Glomerular endothelial cell (primary cell): ENCODE measurements at regions not wholly inside any gene's neighbourhood (a gene's known extent, or its start where the extent isn't known, plus 50 kb on each side); places are given as distances from the start of the nearest gene placed in this dataset.

Experiments used
- DNase-seq: peaks from one replicate; pipeline ENCODE4 v3.0.0-alpha.2; 2011; ENCODE audit warnings: low read depth, low spot score; ENCODE audit errors: extremely low read depth

- no peak for DNase-seq
Measured at GRCh38 chr7:110326966-110327365, 764.0 kb upstream of the LRRN3 start.

DNA sequence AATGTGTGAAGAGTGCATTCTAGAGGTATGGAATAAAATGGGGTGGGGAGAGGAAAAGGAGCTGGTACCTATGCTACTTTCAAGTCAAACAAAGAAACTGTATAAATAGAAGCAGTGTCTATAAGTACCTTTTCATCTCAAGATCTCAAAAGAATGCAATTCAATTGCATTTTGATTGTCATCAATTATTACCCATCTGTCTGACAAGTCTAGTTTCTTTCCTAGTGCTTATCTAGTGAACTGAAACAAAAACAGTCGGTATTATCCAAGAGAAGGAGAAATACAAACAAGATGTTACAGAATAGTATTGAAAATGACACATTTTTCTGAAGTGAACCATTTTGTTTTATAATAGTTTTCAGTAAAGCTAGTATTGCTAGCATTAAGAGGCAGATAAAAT lies 754.5 kb upstream of the LRRN3 start:
- DNase-seq, result no peak

GRCh38 chr7:110337646-110338045 lies 753.3 kb upstream of the LRRN3 start:
- DNase-seq, result no peak

GRCh38 chr7:110347081-110347480 lies 743.8 kb upstream of the LRRN3 start:
- DNase-seq, result no peak

DNA sequence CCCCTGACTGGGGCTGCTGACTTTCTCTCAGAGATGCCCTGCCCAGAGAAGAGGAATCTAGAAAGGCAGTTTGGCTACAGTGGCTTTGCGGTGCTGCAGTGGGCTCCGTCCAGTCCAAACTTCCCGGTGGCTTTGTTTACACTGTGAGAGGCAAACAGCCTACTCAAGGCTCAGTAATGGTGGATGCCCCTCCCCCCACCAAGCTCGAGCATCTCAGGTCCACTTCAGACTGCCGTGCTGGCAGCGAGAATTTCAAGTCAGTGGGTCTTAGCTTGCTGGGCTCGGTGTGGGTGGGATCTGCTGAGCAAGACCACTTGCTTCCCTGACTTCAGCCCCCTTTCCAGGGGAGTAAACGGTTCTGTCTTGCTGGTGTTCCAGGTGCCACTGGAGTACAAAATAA lies 734.5 kb upstream of the LRRN3 start:
- DNase-seq, result no peak

DNA sequence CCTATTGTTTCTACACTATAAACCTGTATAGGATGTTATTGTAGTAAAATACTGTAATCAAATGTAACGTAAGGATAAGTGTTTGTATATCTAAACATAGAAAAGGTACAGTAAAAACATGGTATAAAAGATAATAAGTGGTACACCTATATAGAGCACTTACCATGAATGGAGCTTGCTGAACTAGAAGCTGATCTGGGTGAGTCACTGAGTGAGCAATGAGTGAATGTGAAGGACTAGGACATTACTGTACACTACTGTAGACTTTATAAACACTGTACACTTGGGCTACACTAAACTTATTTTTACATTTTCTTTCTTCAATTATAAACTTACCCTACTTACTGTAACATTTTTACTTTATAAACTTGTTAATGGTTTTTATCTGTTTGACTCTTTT lies 732.9 kb upstream of the LRRN3 start:
- DNase-seq, result no peak

GRCh38 chr7:110371709-110372108 lies 719.2 kb upstream of the LRRN3 start:
- no peak for DNase-seq

DNA sequence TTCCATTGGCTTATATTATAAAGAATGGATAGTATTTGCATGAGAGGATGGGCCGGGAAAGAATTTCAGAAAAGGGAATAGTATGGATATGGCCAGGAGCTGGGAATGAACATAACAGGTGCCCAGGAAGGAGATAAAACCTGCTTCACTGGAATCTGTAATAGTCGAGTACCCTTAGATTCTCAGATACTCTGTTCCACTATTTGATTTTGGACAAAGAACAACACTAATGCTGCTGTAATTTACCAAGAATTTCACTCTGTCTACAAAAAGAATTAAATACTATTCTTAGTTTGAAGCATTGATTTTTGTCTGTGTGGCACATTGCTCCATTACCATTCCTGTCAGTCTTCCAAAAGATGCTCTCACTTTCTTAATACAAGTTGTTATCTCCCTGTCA lies 718.2 kb upstream of the LRRN3 start:
- DNase-seq, result no peak

GRCh38 chr7:110373416-110373815 lies 717.5 kb upstream of the LRRN3 start:
- DNase-seq, result no peak

DNA sequence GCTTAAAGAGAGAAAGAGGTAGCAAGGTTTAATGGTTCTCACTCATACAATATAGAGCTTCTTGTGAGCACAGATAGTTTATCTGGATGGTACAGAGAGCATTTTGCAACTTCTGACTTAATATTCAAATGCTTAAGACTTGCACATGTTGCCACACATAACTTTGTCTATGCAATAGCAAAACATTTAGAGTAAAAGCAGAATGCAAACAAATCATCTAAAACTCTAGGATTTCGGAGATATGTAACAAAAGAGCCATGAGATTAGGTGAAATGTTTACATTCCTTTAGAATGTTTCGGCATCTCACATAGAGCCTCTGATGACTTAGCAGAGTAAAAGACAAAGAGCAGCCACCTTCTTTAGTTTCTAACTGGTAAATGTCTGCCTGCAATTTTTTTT lies 717.1 kb upstream of the LRRN3 start:
- no peak for DNase-seq

DNA sequence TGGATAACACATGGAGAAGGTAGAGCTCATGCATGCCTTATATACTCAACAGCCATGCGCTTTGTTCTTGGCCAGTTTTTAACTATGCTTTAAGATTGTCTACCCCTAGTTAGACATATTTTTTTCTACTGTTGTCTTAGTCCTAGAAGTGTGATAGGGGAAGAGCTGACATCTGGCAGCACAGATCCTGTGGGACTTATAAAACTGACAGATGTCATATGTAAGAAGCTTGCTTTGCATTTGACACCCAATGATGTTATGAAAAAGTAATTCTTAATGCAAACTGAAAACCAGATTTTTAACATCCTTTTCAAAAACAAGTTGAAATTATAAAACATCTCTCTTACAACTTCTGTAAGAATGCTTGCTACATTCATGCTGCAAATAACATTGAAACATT lies 715.9 kb upstream of the LRRN3 start:
- DNase-seq, result no peak

- DNase-seq, result no peak
Measured at GRCh38 chr7:110382736-110383135, 708.2 kb upstream of the LRRN3 start.

DNA sequence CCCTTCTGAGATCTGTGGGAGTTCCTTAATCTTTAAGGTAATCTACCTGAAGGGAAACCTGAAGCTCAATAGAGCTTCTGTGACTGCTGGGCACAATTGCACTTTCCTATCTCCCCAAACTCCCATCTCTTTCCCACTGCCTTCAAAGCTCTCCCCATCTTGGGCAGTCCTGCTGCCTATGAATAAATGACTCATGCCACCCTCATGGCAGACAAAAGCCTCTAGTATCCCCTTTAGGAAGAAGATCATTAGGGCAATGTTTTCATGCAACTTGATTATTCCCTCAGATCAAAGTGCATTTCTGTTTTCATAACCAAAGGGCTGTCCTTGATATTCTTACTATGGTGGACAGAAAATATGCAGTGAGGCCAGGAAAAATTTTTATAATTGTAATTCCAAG lies 704.9 kb upstream of the LRRN3 start:
- no peak for DNase-seq

GRCh38 chr7:110386913-110387312 lies 704.0 kb upstream of the LRRN3 start:
- DNase-seq, result no peak

DNA sequence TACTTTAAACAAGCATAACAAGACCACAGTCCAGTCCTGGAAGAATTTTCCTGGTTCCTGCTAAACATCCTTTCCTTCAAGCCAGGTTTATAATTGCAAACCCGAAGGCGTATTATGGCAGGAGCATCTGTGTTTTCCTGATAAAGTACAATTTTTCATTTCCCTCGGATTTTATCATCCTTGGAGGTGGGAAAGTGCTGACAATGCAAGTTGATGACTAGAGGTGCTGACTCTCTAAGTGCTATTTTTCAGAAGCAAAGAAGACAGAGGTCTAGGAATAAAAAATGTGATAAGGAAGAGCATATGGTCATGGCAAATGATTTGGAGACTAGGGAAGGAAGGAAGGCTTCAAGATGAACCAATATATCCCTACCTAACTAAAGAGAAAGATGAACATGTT lies 703.2 kb upstream of the LRRN3 start:
- DNase-seq, result no peak

DNA sequence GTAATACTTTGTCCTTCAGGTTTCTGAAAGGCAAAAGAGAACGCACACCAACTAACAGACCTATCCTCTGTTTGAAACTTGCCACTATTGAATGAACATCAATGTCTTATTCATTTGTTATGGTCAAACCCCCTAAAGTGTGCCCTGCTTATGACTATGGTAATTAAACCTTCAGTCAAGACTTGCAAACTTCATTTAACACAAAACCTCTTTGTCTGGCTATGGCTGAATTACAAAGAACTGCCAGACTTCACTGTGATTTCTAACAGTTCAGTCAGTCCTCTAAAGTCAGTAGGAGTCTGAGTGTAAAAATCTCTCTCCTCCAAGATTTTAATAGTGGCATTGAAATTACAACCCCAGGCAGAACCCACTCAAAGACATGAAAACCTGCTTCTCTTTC lies 702.5 kb upstream of the LRRN3 start:
- DNase-seq, result no peak

DNA sequence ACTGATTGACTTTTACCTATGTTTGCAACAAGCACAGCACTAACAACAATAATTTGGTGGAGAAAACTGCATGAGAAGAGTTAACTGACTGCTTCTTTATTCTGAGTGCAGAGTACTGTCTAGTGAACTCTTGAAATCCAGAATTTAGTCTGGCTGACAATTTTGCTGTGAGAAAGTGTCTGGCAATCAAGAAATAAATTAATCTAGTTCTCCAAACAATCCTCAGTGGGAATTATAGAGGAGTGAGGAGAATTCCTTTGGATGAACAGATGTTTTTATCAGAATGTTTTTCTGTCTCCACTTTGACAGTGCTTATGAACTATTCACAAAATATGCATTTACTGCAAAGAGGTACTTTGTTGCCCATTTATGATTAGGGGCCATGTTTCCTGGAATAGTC lies 694.9 kb upstream of the LRRN3 start:
- no peak for DNase-seq

DNA sequence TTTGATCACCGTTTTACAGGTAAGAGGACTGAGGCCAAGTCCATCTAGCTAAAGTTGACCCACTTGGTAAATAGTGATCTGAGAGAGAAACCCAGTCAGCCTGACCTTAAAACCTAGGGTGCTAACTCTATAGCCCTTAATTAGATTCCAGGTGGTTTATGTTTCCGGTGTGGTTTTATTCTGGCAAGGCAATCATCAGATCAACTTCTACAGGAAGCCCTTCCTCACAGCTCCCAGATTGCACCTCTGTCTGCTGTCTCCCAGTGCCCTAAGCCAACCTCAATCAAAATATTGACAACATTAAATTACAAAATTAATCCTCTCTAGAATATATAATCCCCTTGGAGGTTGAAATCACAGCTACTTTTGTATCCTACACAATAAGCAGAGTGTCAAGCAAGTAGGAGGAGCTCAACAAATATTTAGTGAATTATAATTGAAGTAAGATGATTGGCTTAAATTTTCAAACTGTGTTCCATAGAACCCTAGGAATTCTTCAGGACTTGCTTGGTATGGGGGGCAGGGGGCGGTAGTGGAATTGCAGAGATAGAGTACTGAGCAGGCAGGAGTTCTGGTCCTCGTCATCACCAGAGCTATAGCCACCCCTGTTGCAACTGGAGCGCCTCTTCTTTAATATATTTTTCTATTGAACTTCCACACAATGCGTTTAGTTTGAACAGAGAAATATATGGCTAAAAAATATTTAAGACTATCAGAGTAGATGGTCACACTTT lies 692.8 kb upstream of the LRRN3 start:
- DNase-seq, result no peak

DNA sequence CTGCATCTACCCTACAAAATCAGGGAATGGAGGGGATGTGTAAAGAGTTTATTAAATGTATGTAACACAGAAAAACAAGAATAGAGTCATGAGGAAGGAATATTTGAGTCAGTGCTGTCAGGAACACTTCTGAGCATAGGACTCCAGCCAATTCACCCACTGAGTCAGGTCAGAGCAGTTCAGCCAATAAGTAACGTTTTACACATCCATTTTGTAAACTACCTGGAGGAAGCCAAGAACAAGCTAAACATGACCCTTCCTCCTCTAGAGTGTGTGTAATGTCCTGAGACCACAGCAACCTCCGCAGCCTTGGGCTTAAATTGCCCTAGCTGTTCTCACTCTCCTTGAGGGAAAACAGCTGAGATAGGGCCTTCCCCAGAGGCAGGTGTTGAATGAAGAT lies 691.5 kb upstream of the LRRN3 start:
- no peak for DNase-seq

DNA sequence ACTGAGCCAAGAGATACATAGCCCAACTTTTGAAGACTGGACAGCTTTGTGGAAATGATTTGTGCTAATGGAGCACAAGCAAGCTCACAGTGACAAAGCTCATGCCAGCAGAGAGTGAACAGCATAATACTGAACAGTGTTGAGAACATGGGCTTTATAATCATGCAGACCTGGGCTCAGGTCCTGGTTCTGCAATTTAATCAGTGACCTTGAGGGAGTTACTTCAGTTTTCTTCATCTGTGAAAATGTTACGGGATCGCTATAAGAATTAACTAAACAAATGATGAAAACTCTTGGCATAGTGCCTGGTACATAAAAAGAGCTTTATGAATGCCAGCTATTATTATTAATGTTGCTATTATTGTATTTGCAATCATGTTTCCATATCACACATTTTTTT lies 690.5 kb upstream of the LRRN3 start:
- DNase-seq, result no peak

- DNase-seq, result no peak
Measured at GRCh38 chr7:110407242-110407641, 683.7 kb upstream of the LRRN3 start.

DNA sequence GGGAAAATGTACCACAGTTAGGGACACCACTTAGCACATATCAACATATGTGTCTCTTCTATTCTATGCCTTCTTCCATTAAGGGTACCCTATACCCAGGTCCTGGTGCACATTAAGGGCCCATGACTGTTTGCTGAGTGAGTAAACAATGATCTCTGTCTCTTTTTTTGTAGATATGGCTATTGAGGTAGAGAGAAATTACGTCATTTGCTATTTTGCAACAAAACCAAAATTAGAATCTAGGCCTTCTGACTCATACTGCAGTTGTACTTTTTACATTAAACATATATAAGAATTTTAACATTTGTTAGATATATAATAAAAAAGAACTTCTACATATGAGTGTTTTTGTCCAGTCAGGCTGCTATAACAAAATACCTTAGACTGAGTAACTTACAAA lies 683.2 kb upstream of the LRRN3 start:
- DNase-seq, result no peak

DNA sequence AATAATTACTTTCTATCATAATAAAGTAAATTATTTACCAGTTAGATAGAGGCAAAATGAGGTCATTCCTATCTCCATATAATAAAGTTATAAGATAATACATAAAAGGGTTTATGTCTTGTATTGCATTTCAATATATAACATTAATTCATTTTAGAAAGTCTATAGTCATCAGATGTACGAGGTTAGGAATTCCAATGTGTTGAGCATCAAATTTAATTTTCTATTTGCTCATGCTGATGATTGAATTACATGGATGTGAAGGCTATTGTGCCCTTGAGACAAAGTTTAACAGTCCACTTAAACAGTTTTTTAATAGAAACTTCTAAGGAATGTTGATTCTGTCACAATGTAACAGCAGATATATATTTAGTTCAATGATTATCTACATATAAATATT lies 678.3 kb upstream of the LRRN3 start:
- no peak for DNase-seq
